ENCODE measurements at regions not wholly inside any gene's neighbourhood (a gene's known extent, or its start where the extent isn't known, plus 50 kb on each side); places are given as distances from the start of the nearest gene placed in this dataset.

DNA sequence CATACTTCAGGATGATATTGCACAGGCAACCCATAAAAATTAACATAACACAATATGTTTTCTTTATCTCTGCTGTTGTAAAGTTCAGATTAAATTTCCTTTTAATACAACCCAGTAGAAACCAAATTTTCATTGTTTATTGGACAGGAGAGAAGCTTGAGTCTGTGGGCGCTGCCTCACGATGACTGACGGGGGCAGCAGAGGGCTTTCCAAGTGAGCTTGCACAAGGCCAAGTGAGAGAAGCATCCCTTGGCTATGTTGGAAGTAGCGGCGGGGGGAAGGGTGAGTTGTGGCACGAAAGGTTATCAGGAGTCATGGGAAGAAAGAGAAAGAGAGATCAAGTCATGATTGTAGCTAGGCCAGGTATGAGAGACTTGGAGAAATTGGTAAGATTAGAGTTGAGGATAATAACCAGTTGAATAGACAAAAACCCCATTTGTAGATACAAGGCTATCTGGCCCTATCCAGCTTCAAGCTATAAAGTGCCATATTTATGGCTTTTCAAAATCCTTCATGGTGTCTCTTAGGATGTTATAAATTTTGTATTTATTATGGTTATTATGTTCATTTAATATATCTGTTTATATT, 413.7 kb upstream of the FAM98A start:
- no peak for FAIRE-seq

DNA sequence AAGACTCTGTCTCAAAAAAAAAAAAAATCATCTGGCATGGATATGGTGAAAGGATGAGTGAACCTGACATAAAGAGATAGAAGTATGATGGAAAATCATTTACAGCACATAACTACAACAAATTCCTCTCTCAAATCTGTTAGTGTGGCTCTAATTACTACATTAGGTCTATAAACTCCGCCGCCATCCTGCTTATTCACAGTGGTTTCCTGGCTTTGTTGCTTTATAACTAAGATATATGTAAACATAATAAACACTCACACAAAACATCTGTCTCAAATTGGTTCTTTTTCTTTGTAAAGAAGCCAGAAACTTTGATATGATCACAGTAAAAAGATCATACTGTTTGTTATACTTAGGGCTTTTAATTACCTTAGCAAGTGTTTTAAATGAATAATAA, 412.6 kb upstream of the FAM98A start:
- no peak for FAIRE-seq

DNA sequence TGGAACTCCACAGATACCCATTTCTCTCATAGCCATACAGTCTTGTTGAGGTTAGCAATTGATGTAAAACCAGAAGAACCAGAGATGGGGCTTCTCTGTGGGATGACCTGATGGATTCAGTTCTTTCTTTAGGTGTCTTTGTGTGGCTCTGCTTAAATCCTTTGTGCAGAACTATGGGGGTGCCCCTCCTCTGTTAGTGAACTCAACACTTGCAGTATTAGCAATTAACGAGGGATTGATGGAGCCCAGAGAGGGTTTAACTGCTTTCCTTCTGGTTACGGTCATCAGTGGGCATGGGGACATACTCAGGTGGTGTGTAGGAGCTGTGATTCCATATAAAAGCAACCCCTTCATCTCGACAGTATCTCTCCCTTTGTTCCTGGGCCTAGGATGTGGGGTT, 406.8 kb upstream of the FAM98A start:
- no peak for FAIRE-seq

DNA sequence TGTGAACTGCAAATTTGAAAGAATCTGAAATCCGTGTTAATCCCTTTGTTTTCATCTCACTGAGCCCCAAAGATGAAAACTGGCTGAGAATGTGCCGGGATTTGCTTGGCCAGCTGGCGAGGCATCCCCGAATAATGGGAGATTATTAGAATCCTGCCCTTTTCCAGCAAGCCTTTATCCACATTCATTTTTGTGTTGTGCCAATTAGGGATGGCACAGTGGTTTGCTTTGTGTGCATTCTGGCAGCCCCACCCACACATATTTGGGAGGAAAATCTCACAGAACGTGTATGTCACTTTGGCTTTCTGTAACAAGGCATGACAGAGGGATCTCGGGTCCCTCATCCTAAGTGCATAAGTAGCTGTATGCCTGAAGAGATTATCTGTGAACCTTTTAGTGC, 405.8 kb upstream of the FAM98A start:
- no peak for FAIRE-seq

DNA sequence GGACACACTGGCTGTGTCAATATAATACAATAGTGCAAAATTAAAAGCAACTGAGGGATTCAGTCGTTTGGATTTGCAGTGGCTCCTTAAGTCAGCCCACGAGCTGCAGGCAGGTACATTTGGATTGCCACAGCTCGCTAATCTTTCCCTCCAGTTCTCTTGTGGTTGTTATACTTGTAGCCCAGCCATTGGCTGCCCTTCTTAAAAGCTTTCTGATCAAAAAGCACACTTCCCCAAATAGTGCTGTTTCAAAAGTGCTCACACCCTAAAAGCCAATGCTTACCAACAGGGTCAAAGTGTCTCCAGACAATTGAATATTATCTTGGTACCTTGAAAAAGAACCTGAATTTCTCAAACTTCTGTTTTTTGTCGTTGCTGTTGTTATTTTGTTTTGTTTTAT, 404.7 kb upstream of the FAM98A start:
- no peak for FAIRE-seq

DNA sequence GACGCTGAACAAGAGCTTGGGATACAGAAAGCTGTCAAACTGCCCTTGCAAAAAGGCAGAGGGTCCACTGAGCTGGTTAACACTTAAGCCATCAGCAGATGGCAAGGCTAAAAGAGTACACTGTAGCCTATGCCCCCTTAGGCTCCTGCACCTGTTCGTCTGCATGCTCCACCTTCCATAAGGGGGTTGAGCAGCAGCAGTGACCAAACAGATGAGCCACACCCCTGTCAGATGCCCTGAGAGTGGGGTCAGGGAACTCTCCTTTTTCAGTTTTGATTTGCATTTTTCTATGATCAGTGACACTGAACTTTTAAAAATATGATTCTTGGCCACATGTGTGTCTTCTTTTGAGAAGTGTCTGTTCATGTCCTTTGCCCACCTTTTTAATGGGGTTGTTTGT, 402.5 kb upstream of the FAM98A start:
- no peak for FAIRE-seq

DNA sequence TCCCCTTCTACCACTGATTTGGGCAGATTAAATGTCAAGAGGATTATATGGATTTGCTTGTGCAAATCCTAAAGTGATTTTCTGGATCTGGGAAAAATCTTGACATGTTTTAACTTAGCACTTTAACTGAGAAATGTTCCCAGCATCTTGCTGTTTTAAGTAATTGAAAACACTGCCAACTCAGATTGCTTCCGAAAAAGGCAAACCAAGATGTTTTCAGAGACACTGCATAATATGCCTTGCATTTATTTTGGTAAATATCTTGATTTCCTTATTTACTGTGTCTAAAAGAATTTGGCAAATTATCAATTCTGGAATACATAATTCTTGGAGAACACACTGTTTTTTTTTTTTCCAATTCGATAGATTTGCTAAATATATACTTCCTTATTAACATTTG, 385.0 kb upstream of the FAM98A start:
- FAIRE-seq = no peak

DNA sequence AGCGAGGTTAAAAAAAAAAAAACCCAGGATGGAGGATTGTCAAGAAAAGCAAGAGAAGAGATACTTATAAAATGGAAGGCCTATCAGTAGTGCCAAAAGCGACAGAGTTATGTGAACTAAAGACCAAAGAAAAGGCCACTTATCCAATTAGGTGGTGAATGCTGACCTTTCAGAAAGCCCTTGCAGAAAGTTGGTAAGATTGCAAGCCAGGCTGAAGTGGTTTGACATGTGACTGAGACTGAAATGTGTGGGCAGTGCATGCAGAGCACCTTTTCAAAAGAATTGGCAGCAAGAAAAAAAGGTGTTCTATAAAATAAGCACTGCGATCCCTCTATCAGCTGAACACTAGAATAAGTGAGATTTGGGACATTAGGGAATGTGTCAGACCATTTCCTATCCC, 379.4 kb upstream of the FAM98A start:
- no peak for FAIRE-seq

DNA sequence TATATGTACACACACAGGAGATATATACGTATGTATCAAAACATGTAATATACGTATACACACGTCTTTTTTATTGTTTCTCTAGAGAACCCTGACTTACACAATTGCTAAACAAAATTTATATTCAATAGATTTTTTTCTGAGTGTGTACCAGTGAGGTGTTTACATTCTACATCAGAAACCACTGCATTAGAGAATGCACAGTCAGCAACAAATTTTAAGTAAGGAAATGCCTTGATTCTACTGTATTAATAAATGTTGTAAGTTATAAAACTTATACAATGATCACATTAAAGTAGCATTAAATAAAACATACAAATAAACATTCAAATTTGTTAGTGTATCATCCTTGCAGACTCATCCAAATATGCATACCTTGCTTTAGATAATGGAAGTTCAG, 376.4 kb upstream of the FAM98A start:
- no peak for FAIRE-seq

DNA sequence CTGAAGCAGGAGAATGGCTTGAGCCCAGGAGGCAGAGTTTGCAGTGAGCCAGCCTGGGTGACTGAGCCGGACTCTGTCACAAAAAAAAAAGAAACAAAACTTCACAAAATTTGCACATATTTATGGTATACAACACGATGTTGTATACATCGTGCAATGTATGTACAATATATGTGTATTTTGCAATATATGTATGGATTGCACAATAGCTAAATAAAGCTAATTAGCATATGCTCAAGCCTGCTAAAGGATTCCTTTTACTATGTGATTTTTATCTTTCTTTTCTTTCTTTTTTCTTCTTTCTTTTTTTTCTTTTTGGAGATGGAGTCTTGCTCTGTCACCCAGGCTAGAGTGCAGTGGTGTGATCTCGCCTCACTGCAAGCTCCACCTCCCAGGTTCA, 368.0 kb upstream of the FAM98A start:
- no peak for FAIRE-seq

DNA sequence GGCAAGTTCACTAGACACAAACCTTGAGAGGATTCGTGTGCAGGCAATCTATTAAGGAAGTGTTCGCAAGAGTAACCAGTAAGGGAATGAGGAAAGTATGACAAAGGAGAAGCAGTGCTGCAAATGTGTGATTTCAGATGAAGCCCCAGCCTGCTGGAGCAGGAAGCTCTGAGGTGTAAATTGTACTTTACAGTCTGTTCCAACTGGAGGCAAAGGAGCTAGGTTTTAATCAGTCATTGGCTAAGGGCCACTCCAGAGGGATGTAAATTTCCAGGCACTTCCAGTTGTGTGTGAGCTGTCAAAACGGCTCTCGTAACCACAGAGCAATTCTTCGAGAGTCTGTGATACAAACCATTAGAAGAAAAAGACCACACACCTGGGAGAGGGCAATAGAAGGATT, 359.5 kb upstream of the FAM98A start:
- no peak for FAIRE-seq

DNA sequence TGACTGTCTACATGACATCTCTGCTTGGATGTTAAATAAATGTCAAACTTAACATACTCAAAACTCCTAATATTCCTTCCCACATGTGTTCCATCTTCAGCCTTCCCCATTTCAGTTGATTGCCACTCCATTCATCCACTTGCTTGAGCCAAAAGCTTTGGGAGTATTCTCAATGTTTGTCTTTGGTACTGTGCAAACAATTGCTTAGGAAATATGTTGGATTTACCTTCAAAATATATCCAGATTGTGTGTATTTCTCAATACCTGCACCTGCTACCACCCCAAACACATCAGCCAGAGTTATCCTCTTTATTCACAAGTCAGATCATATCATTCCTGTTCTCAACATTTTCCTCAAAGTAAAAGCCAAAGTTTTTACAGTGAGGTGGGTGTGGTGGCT, 350.3 kb upstream of the FAM98A start:
- FAIRE-seq = no peak

DNA sequence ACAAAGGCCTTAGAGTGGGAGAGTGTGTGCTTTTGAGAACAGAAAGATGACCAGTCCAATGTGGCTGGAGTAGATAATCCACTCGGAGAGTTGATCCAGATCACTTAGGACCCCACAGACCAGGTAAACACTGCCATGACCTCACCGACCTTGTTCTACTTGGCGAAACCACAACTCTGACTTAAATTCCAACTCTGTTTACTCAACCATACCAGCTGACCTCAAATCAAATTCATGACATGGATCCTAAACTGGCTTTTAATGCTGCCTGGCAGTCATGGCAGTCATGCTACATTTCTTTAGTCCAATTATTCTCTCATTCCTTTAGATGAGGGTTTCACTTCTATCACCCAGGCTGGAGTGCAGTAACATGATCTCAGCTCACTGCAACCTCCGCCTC, 347.1 kb upstream of the FAM98A start:
- no peak for FAIRE-seq

DNA sequence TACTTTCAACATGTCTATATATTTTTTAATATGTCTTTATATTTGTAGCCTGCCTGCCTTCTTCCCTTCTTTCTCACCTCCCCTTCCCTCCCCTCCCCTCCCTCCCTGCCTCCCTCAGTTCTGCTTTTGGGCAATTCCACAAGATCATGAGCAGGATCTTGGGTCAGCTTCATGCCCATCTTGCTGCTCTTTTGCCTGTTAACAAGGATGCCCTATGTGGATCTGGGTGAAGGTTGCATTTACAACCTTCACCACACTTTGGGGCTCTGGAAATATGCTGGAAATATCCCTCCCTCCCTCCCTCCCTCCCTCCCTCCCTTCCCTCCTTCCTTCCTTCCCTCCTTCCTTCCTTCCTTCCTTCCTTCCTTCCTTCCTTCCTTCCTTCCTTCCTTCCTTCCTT, 334.1 kb upstream of the FAM98A start:
- no peak for FAIRE-seq

DNA sequence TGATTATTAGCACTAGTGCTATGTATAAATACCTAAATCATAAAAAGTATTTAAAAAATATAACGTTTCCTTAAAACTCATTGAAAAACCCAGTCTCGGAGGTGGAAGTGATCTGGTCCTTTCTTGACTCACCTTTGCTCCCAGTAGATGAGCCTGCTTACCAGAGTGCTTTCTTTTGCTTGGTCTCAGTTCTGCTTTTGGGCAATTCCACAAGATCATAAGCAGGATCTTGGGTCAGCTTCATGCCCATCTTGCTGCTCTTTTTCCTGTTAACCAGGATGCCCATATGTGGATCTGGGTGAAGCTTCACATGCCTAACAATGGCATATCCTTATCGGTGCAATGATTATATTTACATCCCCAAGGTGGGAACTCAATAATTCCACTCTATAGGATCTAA, 332.1 kb upstream of the FAM98A start:
- no peak for FAIRE-seq

DNA sequence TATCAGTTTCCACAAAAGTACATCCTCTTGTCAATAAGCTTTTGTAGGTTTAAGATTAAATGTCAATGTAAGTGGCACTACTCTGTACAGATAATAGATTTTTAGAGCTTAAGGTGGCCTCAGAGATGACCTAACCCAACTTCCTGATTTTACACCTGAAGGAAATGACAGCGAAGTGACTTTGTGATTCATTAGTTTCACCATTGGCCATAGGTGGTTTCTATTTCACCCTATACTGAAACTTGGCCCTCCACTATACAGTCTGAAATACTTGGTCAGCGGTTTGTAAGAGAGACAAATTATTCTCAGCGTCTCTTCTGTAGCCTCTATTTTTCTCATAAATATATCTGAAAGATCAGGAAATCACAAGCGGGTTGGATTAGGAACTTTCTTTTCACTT, 330.4 kb upstream of the FAM98A start:
- no peak for FAIRE-seq

DNA sequence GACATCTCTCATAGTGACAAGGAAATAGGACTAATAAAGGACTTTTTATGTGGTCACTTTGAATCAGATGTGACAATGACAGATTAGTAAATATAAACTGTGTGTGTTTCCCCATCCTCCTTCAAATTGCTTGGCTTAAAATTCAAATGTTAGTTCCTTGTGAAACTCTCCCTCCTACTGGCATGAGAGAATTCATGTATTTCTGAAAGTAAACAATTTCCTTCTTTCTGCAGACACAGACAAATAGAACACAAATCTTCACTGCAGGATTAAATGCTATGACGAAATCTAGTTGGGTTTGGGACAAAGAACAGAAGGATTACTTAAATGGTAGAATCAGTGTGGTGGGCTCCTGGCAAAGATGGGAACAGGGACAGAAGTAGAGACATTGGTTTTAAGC, 328.7 kb upstream of the FAM98A start:
- no peak for FAIRE-seq

DNA sequence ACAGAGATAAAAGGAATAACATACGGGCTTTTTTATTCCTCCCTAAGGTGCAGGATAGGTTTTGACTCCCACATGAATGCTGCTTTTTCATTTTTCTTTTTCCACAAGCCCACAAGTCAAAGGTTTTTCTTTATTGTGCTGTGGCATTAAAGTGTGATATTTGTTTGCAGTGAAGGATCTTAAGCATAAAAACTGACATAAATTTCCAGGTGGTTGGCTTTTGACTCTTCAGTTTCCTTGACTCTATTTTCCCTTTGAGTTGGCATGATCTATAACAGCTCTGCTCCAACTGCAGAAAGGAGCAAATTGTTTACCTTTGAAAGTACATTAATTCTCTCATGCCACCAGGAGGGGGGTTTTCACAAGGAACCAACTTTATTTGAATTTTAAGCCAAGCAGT, 326.2 kb upstream of the FAM98A start:
- FAIRE-seq = no peak

DNA sequence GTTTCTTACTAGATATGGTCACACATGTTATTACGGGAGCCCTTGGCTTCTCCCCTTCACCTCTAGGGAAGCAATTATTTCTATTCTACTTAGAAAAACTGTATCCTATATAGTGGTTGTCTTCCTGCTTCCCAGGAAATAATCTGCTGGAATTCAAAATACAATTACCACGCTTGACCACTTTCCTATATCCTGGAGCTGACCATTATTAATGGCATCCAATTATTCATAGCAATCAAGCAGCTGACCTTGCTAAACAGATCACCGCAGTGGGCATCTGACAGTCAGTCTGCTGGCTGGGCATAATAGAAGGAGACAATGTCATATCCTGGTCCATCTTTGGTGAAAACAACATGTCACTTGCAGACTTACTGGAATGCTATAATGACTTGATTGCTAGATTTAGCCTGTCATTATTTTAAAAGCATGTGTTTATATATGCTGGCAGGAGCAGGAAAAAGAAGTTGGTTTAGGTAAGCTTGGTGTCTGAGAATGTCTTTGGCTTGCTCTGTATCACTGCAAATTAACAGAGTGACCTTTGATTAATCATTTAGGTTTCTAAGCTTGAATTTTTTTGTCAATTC, 325.6 kb upstream of the FAM98A start:
- no peak for FAIRE-seq

DNA sequence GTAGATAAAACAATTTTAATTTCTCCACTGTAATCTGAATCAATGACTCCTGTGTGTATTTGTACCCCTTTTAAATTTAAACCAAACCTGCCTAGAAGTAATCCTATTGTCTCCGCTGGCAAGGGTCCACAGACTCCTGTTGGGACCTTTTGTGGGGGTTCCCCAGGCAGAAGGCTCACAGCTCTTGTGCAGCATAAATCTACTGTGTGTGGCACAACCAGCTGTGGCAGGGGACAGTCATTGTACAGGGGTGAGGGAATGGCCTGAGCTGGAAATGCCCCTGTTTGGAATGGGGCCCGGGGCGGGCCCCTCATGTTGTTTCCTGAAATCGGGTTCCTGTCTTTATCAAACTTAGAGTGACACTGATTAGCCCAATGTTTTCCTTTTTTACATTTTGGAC, 318.2 kb upstream of the FAM98A start:
- no peak for FAIRE-seq

DNA sequence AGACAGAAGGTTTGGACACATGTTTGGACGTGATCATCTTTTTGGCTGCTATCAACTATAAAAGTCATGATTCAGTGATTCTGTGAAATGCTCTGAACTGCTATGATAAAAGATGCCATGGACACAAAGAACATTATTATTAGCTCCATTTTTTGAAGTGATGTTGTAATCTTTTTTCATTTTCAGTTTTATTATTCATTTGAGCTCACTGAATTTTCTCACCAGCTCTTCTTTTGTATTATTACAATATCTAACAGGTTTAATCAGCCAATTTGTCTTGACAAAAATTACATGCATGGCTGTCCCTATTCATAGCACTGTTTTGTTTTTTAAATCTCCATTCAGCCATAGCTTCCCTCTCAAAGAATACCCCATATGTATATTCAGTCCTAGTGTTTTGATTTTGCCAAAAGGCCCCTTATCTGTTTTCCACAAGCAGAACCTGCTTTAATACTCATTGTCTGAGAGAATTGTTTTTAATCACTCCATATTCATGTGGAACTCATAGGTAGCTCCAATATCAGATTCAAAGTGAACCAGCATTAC, 314.0 kb upstream of the FAM98A start:
- FAIRE-seq = no peak

DNA sequence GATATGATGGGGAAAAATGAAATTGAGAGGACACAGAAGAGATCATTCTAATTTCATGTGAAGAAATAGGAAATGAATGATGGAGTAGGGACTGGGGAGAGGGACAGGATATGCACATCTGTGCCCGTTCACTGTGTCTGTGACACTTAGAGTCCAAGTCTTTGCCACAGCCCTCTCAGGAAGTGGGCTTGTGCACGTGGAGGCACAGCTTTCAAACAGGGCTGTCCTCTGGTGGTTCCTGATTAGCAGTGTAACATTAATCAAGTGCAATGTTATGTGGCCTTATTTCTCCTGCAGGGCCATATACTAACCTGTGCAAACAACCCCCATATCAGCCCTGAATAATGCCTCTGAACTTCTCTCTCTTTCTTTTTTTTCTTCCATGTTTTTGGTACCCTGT, 312.2 kb upstream of the FAM98A start:
- no peak for FAIRE-seq

DNA sequence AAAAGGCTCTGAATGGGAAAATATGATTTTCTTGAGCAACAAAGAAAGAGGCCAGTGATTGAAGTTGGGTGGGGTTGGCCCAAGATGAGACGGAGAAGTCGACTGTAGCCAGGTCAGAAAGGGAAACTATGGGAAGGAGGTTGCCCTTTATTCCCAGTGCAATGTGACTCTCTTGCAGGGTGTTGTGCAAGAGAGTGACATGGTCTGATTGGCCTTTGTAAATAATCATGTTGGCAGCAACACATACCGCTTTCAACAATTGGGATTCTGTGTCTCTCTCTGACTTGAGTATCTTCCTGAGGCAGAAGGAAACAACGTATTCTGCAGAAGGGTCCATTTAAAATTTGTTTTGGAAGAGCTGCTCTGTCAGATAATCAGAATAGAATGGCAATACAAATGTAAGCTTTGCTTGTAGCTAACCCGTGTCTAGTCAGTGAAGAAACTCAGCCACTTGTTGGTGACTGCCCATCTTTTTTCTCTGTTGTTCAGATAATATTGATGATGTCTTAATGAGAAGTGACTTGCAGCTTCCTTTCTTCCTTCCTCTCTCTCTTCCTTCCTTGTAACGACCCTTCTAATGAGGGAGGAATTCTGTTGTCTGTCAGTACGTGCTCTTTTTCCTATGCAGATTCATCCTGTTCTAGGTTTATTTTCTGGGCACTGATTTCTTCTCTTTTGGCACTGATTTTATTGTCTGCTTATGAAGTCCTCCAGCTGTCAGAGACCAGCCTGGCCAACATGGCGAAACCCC, 311.0 kb upstream of the FAM98A start:
- no peak for FAIRE-seq

DNA sequence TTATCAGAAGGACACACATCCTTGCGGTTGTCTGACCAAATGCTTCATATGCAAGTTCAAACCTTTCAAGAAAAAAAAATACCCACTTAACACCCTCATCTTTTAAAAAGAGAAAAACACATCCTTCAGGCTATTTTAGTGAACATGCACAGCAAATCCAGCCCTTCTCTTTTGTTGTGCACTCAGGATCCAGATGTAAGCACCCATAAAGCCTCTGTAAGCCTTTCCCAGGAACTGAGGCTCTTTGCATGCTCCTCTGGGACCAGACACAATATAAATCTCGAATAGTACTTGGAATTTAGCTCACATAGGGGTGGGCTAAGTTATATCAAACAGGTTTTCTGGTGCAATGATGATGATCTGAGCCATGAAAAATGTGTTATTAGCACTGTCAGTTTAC, 308.8 kb upstream of the FAM98A start:
- no peak for FAIRE-seq

DNA sequence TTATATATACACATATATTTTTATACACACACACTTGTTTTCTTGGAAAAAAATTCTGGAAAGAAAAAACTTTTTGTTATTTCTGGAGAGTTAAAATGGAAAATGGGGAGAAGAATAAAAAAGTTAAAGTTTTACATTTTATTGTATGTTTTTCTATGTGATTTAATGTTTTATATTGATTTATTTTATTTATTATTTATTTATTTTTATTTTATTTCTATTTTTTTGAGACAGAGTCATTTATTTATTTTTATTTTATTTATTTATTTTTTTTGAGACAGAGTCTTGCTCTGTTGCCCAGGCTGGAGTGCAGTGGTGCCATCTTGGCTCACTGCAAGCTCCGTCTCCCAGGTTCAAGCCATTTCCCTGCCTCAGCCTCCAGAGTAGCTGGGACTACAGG, 307.0 kb upstream of the FAM98A start:
- FAIRE-seq = peak; percentile 23

Data from G401.6 (cell line).